ENCODE measurements at regions not wholly inside any gene's neighbourhood (a gene's known extent, or its start where the extent isn't known, plus 50 kb on each side); places are given as distances from the start of the nearest gene placed in this dataset.
"Not testable (repeated sequence)": the region's sequence is repeated elsewhere in the genome, so short reads cannot be mapped to it uniquely, and the experiment has no call there.

DNA sequence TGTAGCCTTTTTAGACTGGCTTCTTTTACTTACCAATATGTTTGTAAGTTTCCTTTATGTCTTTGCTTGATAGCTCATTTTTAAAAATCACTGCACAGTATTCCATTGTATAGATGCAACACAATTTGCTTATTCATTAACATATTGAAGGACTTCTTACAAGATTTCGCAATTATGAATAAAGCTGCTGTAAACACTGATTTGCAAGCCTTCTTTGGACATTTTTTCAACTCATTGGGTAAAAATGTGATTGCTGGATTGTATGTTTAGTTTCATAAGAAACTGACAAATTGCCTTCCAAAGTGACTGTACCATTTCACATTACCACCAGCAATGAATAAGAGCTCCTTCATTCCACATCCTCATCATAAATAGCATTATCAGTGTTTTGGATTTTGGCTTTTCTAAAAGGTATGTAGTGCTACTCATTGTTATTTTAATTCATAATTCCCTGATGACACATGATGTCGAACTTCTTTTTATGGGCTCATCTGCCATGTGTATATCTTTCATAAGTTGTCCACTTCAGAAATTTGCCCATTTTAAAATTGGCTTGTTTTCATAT, 80.7 kb downstream of the TFAP2B start:
- no peak for DNase-seq

DNA sequence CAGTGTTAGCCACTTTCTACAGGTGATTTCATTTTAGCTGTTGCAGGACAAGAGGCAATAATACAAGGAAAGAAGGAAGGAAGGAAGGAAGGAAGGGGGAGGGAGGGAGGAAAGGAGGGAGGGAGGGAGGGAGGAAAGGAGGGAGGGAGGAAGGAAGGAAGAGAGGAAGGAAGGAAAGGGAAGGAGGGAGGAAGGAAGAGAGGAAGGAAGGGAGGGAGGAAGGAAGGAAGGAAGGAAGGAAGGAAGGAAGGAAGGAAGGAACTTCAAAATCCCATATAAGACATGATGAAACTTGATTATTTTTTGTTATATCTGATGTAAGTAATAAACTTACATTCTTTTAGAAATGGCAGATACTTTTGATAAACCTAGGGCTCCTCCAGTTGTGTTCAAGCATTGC, 83.6 kb downstream of the TFAP2B start:
- DNase-seq = no peak

DNA sequence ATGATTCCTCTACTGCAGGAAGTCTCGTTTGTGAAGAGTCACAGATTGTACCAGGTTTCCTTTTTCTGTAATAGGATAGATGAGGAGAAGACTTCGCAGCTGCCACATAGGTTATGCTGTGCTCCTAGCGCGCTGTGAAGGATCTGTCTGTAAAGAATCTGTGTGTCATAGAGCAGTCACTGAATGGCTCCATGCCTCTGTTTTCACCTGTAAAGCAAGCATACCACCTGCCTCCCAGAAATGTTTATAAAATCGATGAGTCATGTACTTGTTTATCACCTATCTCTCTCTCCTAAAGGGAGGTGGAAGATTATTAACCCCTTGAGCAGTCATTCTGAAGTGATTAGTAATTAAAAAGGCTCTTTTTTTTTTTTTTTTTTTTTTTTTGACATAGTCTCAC, 86.6 kb downstream of the TFAP2B start:
- no peak for DNase-seq

DNA sequence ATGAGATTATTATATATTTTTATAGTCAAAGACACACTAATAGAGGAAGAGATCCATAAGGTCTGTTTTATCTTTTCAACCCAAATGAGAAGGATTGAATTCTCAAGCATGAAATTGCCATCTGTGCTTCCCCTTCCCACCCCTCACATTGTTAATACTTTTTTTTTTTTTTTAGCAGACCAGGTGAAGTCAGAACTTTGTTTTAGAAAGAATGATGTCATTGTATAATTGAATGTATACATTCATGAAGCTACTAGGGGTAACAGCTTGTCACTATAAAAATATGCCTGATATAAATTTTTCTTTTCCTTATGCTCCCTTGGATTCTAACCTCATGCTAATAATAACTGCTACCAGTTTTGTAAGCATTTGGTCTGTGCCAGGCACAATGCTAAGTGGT, 88.9 kb downstream of the TFAP2B start:
- DNase-seq = no peak

DNA sequence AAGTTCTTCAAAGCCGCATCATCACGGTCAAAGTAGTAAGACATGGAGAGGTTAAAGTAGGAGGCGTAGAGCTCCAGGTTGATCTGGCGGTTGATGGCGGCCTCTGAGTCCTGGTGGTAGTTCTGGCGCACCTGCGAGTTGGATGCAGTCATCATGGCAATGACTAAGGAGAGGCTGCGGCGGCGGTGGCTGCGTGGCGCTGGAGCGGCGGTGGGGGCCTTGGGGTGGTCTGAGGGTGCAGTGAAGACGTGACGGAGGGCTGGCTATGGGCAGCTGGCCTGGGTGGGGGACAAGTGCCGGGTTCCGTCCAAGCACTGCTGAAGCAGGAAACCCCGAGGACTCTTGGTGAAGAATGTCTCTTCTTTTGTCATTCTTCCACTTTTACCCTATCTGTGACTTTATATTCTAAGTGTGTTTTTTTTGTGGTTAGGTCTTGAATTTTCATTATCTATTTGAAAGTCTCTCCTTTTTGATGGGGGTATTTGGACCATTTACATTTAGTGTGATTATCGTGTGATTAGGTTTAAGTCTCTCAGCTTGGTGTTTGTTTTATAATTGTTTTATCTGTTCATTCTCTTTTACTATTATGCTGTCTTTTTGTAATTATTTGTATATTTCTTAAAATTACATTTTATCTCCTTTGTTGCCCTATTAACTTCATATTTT, 94.6 kb downstream of the TFAP2B start:
- DNase-seq = no peak

DNA sequence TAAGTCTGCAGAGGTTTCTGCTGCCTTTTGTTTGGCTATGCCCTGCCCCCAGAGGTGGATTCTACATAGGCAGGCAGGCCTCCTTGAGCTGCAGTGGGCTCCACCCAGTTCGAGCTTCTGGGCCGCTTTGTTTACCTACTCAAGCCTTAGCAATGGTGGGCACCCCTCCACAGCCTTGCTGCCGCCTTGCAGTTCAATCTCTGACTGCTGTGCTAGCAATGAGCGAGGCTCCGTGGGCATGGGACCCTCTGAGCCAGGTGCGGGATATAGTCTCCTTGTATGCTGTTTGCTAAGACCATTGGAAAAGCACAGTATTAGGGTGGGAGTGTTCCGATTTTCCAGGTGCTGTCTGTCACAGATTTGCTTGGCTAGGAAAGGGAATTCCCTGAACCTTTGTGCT, 102.7 kb downstream of the TFAP2B start:
- not testable (repeated sequence) for DNase-seq

DNA sequence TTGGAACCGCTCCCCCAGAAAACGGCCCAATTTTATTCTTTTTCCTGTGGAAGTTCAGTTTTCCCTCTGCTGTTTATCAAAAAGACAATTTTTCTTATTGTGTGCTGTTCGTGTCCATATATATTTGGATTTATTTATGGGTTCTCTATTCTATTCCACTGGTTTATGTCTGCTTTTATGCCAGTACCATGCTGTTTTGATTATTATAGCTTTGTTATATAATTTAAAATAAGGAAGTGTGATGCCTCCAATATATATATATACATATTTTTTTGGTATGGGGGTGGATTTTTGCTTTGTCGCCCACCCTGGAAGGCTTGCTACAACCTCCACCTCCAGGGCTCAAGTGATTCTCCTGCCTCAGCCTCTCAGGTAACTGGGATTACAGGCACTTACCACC, 103.3 kb downstream of the TFAP2B start:
- DNase-seq = no peak

DNA sequence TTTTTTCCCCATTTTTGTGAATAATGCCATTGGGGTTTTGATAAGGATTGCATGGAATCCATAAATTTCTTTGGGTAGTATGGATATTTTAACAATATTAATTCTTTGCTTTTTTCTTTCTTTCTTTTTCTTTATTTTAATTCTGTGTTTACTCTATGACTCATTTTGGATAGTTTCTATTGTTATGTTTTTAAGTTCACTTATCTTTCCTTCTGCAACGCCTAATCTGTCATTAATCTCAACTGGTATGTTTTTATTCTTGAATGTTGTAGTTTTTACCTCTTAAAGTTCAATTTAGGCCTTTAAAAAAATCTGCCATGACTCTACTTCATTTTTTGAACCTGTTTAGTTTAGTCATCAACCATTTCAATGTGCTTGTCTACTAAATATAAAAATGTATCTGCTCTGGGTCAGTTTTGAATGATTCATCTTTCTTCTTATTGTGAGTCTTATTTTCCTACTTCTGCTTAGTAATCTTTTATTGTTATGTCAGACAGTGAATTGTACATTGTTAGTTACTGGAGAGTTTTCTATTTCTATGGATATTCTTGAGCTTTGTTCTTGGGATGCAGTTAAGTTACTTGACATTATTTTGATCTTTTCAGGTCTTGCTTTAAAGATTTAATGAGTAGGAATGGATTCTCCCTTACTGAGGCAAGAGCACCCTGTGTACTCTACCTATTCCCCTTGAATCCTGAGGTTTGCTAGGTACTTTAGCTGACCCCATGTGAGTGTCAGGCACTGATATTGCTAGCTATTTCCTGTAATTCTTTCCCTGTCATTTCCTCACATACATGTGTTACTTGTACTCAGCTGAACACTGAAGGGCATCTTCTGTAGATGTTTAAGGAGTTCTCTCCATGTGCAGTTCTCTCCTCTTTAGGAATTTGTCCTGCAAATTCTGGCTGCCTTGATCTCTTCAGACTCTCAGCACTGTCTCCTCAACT, 104.2 kb downstream of the TFAP2B start:
- DNase-seq = no peak

DNA sequence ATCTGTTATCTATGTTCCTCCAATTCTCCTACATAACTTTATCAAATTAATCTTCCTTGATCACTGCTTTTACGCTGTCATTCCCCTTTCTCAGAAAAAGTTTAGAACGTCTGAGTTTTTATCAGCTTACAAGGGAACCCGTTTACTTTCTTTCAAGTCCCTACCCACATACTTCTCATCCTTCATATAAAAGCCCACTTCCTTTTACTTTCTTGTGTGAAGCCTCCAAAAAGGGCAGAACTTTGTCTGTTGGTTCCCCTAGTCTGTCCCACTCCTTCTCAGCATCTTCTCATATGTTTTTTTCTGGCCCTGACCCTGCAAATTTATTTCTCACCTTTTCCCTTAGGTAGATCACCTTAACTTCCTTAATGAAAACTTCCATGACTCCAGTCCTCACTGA, 106.1 kb downstream of the TFAP2B start:
- no peak for DNase-seq

DNA sequence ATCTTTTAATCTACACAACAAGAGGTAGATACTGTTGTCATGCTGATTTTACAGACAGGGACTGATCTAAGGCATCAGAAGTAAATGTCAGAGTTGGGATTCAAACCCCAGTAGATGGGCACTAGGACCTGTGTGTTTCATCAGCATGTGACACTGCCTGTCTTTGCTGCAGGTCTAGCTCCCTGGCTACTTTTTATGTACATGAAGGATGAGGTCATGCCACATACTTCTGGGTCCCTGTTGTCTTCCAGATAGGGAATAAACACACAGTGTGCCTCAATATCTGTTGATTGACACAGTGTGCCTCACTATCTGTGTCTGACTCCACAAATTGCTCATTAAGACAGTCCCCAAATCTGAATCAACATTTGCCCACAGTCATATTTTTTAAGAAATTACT, 106.9 kb downstream of the TFAP2B start:
- DNase-seq = no peak

DNA sequence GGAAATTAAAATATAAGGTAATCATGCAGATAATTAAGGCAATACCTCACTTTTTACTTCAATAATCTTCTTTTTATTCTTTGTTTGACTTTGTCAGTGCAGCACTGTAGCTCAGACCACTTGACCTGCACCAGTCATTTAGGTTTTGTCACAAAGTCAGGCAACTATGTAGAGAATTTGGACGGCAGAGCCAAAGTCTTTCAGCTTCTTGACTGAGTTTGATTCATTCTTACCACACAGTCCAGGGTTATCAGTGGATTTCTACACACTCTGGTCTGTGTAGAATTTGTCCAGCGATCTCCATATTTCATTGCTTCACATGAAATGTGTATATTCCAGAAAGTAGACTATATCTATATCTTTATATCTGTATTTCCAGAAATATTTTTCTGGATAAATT, 107.3 kb downstream of the TFAP2B start:
- DNase-seq = no peak

DNA sequence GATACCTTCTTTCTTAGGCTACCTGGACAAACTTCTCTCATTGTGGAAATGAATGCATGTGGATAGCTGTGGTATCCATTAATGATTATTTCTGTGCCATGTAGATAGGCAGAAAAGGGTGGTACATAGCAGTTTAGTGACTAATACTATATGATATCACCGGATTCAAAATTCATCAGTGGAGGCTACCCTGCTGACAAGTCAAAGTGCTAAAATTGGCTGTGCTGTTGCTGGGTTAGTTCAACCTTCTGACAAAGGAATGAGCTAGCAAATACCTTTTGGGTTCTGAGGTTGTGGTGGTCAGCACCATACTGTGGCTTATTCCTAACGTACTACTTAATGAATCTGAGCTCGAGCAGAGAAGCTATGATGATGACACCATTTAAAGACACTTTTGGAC, 109.1 kb downstream of the TFAP2B start:
- DNase-seq = no peak

DNA sequence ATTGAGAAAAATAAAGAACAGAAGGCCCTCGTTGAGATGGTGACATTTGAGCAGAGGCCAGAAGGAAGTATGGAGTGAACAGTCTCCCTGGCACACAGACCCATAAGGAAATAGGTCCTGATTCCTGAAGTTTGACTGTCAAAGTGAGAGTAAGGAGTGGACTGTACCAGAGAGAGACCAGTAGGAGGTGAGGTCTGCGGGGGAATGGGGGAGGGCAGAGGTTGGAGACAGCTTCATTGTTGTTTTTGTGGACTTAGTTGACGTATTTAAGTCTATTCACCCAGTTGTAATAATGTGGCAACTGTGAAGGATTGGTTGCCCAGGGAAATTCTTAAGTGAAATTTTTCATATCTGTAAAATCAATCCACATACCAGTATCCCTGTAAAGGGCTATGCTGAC, 110.7 kb downstream of the TFAP2B start:
- no peak for DNase-seq

DNA sequence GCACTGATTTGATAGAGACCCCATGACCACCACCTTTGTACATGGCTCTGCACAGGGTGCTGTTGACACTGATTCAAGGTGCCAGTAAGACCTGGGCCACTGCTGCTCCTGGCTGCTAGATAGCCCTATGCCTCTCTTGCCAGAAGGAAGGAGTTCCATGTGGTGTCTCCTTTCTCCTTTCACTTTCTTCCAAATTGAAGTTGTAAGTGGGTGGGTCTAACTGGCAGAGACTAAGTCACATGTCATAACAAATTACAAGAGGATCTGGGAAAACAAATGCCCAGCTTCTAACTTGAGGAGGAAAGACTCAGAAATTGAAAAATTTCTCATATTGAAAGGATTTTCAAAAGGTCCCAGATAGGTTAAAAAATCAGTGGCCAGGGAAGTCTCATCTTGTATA, 116.8 kb downstream of the TFAP2B start:
- DNase-seq = no peak

DNA sequence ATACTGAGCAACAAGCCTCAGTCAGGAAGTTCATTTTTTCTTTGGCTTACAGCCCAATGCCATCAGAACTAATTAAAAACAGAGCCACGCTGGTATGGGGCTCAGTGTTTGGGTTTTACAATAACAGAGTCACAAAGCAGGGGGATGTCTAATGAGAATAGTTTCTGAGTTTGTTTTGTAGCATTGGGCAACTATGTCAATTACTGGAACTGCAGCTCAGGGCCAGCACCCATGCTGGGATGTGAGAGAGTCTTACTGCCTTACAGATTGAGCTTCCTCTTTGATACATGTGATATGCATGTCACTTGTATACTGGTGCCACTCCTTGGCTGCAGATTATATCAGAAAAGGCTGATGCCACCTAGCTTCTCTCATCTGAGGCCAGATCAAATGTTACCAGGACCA, 117.6 kb downstream of the TFAP2B start:
- DNase-seq = no peak

DNA sequence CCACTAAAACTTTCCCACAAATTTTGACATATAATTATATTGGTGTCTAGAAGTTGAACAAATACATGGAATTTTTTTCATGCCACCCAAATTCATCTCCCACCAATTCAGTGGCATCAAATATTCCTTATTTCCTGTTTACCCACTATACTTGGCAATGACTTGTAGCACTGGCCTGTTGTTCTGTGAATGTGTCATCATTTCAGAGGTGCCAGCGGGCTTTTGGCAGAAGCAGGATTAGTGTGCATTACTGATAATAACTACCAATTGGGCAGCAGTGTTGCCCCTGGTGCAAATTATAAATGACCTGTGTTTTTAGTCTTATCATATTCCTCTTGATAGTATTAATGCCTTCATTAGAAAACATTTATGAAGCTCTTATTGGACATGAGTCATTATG, 121.3 kb downstream of the TFAP2B start:
- DNase-seq = no peak

DNA sequence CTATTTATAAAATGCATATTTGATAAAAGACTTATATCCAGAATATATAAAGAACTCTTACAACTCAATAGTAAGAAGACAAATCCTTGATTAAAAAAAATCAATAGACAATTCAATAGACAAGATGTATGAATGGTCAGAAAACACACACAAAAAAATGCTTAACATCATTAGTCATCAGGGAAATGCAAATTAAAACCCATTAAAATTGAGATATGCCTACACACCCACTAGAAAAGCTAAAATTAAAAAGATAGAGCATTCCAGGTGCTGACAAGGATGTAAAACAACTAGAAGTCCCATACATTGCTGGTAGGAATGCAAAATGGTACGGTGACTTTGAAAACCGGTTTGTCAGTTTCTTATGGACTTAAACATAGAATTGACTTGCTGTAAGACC, 127.1 kb downstream of the TFAP2B start:
- DNase-seq = no peak

DNA sequence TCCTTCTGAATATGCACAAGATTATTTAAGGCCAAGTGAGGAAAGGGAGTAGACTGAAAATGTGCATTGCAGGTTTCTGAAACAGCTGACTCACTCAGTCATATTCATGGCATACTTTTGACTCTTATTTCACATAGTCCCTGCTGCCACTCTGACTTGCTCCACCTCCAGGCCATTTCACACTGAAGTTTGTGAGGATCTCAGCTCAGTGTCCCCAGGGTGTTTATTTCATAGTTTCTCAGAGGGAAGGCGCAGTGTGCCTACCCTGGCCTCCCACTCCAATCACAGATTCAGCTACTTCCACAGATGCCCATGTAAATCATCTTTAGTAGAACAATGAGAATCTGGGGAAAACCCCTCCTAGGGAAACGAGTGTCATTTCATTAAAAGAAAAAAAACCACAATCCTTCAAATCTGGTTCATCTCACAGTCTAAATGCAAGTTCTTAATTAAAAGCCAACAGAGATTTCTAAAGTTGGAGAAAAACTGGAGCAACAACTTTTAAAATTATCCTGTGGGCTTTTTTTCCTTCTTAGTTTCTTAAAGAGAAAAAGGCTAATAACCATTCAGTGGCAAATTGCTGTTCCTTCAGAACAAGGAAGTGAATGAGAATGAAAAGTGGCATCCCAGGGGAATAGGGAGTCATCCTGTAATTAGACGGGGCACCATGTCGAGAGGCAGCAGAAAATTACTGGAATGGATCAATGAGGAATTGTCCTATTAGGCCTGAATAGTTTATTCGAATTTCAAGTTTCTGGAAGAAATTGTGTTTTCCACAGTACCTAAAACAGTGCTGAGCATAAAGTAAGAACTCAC, 133.6 kb downstream of the TFAP2B start:
- no peak for DNase-seq

DNA sequence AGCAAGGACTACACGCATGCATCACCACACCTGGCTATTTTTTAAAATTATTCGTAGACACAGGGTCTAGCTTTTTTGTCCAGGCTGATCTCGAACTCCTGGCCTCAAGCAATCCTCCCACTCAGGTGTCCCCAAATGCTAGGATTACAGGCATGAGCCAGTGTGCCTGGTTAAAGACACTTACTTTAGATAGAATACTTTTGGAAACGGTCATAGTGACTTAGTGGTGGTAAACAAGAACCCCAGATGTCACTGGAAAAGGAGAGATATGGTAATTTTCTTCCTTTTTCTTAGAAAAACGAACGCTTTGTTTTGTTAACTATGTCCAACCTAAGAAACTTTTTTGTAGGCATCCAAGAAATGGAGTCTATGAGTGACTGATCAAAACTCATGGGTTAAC, 137.3 kb downstream of the TFAP2B start:
- DNase-seq = no peak

DNA sequence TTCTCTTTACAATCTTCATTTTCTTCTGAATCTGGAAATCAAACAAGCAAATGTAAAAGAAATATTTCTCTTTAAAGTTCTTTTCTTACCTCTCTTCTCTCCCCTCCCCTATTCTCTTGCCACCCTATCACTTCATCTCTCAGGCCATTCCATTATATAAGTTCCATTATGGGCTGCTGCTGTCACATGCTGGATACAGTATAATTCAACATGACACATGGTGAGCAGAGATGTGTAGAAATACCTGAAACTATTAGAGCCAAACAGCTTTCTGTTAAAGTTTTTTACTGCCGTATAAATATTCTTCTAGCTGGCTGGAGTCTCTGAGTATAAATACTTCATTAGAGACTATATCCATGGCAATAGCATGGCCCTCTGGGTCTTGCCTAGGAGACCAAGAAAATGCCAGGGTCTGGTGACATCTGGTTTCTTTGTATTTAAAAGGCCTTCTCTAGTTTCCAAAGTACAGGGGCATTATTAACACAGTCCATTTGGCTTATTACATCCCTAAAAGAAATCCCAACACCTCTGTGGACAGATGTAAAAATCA, 139.6 kb downstream of the TFAP2B start:
- DNase-seq = no peak

DNA sequence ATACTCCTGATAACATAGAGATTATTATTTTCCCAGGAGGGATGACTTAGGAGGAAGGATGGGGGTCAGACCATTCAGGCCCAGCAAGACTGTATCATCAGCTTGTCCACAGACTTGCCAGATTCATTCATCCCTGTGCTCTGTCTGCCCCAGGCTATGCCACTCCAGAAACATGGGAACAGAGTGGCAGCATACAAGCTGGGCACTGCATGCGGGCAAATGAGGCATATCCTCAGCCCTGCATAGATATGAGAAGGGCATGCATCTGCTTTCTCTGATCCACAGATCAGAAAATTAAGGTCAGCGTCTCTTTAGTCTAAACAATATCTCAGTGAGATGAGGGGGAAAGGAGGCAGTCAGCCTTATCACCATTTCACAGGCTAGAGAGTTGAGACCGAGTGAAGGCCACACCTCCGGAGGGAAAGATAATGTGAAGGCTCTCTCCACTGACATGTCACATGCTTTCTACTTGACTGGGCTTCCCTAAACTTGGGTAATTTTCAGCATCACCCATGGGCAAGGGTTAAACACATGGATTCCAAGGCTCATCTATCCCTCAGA, 140.5 kb downstream of the TFAP2B start:
- DNase-seq = no peak

DNA sequence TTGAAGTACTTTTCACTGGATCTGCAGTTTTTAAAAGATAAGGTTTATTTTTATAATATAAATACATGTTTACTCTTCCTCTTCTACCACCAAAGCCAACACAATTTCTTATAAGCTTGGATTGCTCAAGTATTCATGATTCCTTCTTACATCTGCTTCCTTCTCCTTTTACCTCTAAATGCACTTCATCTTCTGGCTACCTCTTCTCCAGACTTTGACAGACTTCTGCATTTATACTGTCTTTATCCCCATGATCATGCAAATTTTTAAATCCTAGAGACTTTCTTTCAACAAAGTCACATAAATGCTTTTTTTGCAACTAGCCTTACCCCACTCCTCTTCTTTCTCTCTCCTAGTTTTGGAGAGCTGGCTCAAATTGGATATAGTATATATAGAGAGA, 142.9 kb downstream of the TFAP2B start:
- no peak for DNase-seq
